AG09309 (cell line): ENCODE measurements at regions not wholly inside any gene's neighbourhood (a gene's known extent, or its start where the extent isn't known, plus 50 kb on each side); places are given as distances from the start of the nearest gene placed in this dataset.

Experiments
- DNase-seq: peaks from one replicate; pipeline ENCODE4 v3.0.0-alpha.2; 2010; ENCODE audit warnings: low read depth
- H3K4me3 ChIP-seq: 2 replicates; pipeline ENCODE4 v1.5.1; 2011; ENCODE audit warnings: mild to moderate bottlenecking, low read depth, low read length, moderate library complexity; ENCODE audit not compliant: control insufficient read depth
- TF ChIP-seq, protein P1 (sequence below): IDR thresholded peaks from 2 replicates; pipeline ENCODE4 v1.5.1; 2011; ENCODE audit warnings: mild to moderate bottlenecking, low read depth, low read length, inconsistent platforms; ENCODE audit not compliant: insufficient read depth, control insufficient read depth; ENCODE audit errors: missing control alignments

DNA sequence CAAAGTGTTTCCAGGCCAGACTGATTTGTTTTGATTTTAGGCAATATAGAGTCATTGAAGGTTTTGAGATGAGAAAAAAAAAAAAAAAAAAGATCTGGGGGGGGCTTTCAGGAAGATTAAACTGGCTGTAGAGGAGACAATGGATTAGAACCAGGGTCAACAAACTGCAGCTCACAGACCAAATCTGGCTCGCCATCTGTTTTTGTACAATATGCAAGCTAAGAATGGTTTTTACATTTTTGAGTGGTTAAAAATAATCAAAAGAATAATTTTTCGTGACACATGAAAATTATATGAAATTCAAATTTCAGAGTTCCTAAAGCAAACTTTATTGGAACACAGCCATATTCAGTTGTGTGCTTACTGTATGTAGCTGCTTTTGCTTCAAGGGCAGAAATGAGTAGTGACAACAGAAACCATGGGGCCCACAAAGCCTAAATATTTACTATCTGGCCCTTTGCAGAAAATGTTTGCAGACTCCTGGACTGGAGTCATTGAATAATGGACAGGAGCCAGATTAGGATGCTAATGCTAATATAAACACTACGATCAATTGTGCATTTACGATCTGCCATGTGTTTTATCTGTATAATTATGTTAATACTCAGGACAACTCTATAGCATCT is 375.7 kb upstream of the DAB1 start:
- H3K4me3 ChIP-seq, result no peak overlapping the region
- DNase-seq, result no peak
- TF ChIP-seq, protein P1, sequence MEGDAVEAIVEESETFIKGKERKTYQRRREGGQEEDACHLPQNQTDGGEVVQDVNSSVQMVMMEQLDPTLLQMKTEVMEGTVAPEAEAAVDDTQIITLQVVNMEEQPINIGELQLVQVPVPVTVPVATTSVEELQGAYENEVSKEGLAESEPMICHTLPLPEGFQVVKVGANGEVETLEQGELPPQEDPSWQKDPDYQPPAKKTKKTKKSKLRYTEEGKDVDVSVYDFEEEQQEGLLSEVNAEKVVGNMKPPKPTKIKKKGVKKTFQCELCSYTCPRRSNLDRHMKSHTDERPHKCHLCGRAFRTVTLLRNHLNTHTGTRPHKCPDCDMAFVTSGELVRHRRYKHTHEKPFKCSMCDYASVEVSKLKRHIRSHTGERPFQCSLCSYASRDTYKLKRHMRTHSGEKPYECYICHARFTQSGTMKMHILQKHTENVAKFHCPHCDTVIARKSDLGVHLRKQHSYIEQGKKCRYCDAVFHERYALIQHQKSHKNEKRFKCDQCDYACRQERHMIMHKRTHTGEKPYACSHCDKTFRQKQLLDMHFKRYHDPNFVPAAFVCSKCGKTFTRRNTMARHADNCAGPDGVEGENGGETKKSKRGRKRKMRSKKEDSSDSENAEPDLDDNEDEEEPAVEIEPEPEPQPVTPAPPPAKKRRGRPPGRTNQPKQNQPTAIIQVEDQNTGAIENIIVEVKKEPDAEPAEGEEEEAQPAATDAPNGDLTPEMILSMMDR, result no peak

DNA sequence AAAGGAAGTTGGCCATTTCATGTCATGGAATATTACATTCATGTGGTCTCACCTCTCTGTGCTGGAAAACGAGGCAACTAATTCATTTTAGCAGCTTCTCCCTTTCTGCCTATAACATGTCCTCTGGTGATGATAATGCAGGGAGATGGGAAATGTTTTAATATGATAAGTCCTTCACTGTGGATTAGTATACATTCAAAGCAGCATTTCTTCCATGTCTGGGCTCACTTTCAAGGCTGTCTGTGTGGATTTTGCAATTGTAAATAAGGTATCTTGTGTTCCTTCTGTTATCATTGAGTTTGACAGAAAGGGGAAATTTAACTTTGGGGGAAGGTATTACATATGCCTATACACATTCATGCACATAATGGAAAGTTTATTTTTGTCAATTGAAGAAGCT is 374.7 kb upstream of the DAB1 start:
- H3K4me3 ChIP-seq, result no peak overlapping the region
- TF ChIP-seq, protein P1, result no peak
- no peak for DNase-seq

DNA sequence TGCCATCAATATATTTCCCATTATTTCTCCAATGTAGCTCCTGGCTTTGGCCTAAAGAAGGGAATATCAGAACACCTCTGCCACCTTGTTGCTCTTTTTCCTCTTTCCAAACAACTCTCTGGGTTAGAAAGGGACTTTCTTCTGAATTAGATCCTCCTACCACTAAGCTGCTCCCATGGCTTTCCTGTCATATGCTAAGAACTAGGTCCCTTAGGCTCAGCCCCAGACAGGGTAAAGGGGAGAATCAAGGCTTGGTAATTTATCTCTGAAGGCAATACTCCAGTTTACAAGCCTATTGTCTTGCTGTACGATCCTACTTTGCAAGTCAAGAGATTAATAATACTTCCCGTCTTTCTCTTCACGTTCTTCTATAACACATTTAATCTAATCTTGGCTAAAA is 373.2 kb upstream of the DAB1 start:
- DNase-seq, result no peak
- TF ChIP-seq, protein P1, result no peak
- H3K4me3 ChIP-seq, result no peak overlapping the region

DNA sequence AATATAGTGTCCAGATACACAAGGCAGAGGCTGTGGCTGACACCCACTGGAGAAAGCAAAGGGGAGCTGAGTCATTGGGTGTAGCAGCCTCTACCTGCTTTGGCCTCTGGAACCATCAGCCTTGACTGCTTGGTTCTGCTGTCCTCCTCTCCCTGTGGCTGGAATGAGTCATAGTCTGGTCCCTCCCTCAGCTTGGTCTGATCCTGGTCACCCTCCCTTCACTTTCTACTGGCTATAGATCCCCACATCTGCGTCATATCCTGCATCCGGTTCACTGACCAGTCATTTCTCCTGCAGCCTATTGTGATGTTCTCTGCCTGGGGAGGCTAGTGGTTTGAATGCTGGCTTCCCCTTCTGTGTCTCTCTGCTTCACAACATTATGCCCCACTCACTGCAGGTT is 372.8 kb upstream of the DAB1 start:
- H3K4me3 ChIP-seq, result no peak overlapping the region
- TF ChIP-seq, protein P1, result no peak
- DNase-seq, result no peak

DNA sequence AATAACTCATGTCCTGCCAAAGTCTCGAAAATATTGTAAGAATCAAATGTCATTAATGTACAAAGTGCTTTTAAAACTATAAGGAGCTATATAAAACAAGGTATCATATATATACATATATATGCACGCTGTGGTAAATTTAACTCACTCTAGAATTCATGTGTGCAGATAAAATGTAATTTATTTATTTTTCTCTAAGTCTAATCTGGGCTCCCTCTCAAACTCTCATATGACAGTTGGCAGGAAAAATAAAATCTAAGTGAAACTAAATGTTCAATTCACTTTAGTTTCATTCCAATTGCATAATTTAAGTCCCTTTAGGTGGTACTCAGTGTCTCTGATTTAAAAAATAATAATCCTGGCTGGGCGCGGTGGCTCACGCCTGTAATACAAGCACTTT is 372.0 kb upstream of the DAB1 start:
- TF ChIP-seq, protein P1, result no peak
- DNase-seq, result no peak
- no peak overlapping the region for H3K4me3 ChIP-seq

DNA sequence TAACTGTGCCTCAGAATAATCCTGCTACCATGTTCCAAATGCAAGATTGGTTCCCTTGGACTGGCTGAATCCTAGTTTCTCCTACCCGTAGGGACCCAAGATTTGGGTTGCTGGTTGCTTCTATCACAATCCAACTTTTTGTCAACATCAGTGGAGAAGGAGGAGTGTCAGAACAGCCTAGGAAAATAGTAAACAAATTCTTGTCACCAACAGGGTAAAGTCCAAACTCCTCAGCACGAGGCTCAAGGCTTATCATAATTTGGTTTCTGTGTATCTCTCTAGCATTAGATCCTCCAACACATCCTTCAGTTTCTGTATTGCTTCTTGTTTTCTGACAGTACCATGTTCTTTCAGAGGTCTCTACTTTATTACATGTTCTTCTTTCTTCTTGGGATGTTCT is 370.2 kb upstream of the DAB1 start:
- no peak overlapping the region for H3K4me3 ChIP-seq
- no peak for DNase-seq
- TF ChIP-seq, protein P1, result no peak

DNA sequence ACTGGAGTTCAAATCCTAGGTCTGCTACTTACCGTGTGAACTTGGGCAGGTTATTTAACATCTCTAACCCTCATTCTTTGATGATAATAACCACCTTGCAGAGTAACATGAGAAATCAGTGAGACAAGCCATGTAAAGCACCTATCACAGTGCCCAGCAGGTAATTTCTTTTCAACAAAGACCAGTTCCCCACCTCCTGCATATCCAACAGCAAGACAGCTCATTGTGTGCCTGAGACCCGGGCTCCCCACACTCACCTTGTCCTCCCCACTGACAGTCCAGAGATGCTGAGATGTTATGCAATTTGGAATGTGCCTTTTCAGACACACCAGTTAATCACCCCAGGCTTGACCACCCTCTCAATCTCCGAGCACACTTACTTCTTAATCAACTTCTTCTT is 367.6 kb upstream of the DAB1 start:
- H3K4me3 ChIP-seq, result no peak overlapping the region
- DNase-seq, result no peak
- TF ChIP-seq, protein P1, result no peak
